D721Med (cell line): ENCODE measurements at regions not wholly inside any gene's neighbourhood (a gene's known extent, or its start where the extent isn't known, plus 50 kb on each side); places are given as distances from the start of the nearest gene placed in this dataset.

Experiments used
- DNase-seq: peaks from one replicate; pipeline ENCODE4 v3.0.0; 2011; ENCODE audit warnings: low spot score; ENCODE audit not compliant: insufficient read length
- FAIRE-seq: peaks from 2 replicates; lab custom pipeline; 2011; peaks lifted over from hg19 to GRCh38; lab: Jason Lieb, UNC
- TF ChIP-seq, protein P1 (sequence below): IDR thresholded peaks from 2 replicates; pipeline ENCODE4 v1.5.1; 2012; ENCODE audit warnings: mild to moderate bottlenecking, control low read depth; ENCODE audit not compliant: insufficient read depth; ENCODE audit errors: missing control alignments

DNA sequence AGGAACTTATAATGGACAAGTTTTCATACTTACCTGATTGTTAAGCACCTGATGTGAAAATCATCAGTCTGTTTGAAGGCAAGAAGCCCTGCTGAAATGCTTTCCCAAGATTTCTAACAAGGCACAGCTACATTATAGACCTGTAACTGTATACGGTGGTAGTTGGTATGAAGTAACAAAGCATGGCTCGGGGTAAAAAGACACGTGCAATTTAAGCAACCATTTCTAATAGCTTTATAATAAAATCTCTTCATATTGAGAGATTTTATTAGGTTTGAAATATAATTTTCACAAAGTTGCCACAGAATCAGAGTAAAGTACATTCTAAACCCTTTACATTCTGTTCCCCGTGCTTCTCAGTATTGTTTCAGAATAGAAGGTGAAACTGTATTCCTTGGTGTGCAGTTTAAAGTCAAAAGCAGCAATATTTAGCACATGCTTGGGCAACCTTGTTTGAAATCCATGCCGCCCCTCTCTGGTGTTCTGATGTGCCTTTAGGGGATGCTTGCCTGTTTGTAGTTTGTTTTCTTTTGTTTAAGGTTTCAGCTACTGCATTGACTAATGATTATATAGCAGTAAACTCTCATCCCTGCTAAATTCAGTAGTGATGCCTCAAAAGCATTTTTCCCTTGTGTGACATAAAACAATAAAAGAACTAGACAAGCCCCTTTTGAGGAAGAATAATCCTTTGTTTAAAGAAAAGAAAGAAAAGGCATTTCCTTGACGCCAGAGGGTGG lies 125.2 kb upstream of the OBI1 start:
- TF ChIP-seq, protein P1, sequence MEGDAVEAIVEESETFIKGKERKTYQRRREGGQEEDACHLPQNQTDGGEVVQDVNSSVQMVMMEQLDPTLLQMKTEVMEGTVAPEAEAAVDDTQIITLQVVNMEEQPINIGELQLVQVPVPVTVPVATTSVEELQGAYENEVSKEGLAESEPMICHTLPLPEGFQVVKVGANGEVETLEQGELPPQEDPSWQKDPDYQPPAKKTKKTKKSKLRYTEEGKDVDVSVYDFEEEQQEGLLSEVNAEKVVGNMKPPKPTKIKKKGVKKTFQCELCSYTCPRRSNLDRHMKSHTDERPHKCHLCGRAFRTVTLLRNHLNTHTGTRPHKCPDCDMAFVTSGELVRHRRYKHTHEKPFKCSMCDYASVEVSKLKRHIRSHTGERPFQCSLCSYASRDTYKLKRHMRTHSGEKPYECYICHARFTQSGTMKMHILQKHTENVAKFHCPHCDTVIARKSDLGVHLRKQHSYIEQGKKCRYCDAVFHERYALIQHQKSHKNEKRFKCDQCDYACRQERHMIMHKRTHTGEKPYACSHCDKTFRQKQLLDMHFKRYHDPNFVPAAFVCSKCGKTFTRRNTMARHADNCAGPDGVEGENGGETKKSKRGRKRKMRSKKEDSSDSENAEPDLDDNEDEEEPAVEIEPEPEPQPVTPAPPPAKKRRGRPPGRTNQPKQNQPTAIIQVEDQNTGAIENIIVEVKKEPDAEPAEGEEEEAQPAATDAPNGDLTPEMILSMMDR: no peak
- no peak for DNase-seq
- no peak for FAIRE-seq

DNA sequence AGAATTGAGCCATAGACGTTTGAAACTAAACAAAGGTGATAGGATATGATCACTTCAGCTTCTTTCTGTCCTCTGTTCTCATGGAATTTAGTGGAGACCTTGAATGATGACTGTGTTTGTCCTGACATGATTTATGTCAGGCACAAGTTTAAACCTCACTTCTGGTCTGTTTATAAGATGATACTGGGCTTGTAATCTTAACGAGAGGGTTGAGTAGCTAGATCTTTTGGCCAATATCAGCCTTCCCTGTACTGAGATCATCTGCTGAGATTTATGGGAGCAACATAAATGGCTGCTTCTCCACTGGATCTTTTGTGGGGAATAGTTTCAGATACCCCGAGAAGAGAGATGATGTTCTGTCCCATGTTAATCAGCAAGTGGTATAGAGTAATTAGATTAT lies 121.8 kb upstream of the OBI1 start:
- TF ChIP-seq, protein P1: no peak
- FAIRE-seq: no peak
- no peak for DNase-seq

DNA sequence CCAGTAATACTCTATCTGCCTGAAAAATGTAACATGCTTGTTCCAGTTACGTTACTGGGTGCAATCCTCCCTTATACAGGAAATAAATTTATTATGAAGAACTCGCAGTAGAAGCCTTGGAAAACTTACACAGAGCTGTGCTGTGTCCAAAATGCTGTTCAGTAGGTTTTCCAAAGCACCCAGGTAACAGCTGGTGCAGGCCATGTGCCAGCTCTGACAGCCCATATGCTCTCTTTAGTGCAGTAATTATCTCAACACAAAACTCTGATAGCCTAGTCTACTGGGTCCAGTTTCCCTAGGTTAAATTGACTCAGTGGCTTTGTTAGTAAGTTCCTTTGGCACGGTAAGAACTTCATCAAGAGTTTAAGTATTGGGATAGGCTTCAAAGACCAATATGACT lies 120.7 kb upstream of the OBI1 start:
- FAIRE-seq (no peak), DNase-seq (no peak)
- TF ChIP-seq, protein P1: no peak

DNA sequence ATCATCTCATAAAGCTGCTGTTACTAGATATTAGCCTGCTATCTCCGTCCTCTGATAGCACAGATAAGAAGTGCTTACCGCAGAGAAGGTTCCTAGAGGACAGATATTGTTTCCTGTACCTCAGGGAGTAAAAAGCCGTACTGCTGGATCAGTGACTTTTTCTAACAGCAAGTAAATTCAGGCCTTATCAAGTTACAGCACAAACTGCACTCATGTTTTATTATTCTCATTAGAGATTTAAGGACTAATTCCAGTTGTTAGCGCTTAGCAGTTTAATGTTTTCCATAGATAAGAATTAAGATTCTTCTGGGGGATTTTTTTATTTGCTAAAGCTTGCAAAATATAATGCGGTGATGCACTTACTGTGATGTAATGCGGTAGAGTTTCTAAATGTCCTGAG lies 119.0 kb upstream of the OBI1 start:
- TF ChIP-seq, protein P1: no peak
- FAIRE-seq (no peak), DNase-seq (no peak)

DNA sequence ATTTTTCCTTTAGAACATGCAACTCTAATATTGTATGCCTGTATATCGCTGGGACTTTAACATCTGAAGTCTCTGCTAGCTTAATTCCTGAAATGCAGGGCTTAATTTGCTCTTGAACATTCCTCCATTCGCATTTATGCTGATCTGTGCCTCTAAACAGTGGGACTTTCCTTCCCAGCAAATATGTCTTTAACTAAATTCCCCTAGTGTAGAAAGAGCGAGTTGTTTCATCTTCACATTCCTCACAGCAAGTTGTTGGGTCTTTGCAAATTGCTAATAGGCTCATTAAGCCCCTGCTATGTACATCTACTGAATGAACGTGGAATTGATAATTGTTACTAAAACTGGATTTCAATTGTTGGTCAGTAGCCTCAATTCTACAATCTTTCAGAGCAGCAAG lies 118.4 kb upstream of the OBI1 start:
- DNase-seq: no peak
- TF ChIP-seq, protein P1: no peak
- no peak for FAIRE-seq

DNA sequence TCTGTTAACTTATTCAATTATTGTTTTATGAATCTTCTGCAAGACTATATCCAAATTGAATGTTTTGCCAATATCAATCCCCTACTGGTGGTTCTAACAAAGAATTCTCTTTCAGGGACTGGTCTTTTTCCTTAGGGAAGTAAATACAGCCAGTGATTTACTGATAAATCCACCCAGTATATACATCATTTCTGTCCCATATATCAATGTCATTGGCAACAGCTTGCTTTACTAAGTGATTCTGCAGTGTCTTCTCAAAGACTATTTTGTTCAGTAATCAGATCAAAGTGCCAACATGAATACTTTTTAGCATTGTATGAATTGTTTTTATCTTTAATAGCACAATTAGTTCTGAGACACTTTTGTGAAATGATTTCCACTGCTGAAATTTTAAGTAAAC lies 114.0 kb upstream of the OBI1 start:
- FAIRE-seq (no peak), DNase-seq (no peak)
- TF ChIP-seq, protein P1: no peak

DNA sequence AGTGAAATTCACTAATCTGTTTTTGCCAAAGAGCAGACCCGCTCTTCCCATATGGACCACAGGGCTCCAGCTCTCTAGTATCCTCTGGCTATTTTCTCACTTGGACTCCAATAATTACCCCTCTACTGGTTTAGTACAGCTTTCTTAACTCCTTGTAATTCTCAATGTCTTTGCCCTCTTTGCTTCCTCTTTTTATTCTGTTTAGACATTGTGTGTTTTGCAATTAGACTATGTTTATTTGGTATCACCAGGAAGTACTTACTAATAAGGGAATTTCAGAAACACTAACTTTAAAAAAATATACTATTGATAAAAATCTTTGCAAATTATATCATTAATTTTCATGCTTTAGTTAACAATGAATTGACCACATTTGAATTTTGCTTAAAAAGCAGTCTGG lies 111.6 kb upstream of the OBI1 start:
- DNase-seq (no peak), FAIRE-seq (no peak)
- TF ChIP-seq, protein P1: no peak
